GM18499 (cell line): ENCODE measurements at regions not wholly inside any gene's neighbourhood (a gene's known extent, or its start where the extent isn't known, plus 50 kb on each side); places are given as distances from the start of the nearest gene placed in this dataset.

ENCODE experiments used
- ATAC-seq: cut with Tn5 transposase; IDR thresholded peaks from one replicate; pipeline ENCODE4 v1.9.1; 2021; ENCODE audit warnings: moderate number of reproducible peaks; ENCODE audit not compliant: insufficient read depth, unreplicated experiment

DNA sequence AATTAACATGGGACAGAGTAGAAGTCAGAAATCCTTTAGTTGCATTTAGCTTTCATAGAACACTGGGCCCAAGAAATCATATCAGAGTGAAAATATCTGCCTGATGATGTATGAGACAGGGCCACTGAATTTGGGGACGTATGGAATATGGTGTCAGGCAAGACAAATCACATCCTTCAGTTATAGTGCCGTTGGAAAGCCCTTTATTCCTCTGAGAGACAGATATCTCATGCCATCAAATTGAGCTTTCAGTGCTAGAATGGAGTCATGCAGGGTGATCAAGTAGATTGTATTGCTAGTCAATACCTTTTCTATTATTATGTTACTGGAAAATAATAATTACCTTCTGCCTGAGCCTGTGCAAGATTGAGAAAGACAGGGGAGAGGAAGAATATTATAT is 398.2 kb upstream of the RARB start:
- ATAC-seq = no peak

DNA sequence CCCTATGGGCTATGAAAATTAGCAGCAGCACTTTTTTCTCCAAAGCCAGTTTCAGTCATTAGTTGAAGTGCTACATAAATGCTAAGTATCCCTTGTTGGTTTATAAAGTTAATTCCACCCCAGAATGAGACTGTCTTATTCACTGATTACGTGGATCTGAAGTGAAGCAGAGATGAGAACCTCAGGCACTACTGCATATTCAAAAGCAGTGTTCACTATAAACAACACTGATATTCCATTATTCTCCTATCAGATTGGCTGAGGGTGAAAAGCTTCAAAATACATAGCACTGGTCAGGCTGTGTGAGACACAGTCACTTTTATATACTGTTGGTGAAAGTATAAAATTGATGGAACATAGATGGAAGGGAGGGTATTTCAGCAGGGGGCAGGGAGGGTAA is 395.7 kb upstream of the RARB start:
- ATAC-seq = no peak

DNA sequence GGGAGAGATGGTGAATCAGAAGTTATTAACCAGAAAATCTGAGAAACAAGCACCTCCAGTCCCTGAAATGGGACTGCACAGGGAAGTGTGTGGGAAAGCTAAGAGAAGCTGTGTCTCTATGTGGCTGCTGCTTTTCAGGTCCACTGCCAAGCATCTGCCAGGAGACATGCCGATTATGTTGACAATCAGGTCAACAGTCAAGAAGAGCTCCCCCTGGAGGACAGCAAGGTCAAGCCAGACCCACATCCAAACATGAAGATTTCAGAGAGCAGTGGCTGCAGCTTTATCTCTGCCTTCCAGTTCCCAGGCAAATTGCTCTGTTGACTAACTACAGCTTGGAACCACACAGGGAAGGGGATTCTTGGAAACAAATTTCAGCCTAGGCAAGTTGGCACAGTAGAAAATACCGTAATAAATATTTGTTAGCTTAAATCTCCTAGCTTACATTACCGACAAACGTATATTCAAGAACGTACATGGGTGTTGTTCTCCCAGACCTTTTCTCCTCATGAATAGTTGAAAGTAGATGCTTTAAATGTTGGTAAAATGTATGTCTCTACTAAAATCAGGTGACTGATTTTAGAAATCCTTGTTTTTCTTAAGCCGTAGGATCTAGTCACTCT is 394.5 kb upstream of the RARB start:
- ATAC-seq = peak; percentile 88

DNA sequence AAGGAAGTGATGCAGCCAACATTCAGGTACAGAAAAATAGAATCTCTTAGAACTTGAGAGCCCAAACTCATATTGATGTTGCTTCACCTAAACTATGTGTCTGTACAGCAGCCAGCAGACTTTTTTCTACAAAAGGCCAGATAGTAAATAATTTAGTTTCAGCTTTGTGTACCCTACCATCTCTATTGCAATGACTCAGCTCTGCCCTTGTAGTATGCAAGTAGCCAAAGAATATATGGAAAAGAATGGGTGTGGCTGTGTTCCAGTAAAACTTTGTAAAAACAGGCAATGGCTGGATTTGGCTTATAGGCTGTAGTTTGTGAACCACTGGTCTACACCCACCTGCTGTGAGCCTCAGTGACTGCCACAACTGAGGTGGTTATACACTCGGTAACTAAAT is 392.5 kb upstream of the RARB start:
- no peak for ATAC-seq

DNA sequence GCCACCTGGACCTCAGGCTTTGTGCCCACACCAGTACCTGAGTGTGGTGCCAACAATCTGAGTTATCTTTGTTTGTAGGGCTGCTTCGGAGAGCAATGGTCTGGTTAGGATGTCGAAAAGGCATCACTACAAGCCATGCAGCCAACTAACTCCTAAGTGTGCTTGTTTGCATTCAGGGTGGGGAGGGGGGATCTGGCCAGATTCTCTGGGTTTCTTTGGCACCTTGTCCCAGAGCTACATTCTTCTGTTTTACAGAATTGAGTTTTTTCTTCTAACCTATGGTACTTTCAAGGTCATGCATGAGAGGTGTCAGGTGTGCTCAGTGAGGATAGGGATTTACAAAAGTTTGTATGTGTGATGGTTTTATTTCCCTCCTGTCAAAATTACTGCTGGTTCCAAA is 391.4 kb upstream of the RARB start:
- ATAC-seq = no peak

DNA sequence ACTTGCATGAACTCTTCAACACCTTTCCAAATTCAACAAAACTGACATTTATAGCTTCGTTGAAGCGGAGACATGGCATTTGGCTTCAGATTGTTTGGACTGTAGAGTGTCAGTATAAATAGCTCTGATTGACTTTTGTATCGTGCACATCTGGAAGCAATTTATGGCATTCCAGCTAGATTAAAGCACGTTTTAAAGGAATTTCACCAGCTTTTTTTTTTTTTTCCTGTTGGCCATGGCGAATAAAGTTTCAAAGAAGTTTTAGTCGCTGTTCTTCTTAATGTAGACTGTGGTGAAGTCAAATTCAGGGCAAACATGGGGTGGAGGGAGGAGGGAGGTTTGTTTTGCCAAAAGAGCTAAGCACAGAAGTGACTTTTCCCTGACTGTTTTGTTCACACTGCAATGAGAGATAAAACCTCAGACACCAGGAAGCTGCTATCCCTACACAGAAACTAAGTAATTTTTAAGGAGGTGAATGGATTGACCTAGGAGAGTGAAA is 391.0 kb upstream of the RARB start:
- ATAC-seq = no peak

DNA sequence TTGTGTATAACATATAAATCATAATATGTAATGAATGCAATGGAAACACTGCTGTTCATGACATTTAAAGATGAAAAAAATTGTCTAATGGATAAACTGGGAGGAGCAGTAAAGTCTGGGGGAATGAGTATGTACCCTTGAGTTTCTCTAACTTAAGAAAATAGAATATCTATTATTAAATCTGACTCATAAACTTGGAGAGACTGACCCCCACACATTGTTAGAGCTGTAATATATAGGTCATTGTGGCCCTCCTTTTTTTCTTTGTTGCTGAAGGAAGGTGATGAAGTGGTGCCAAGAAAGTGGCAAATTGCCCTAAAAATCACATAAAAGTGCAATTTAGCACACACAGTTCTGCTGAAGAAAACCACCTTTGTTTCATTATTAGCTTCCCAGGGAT is 389.8 kb upstream of the RARB start:
- ATAC-seq = no peak

DNA sequence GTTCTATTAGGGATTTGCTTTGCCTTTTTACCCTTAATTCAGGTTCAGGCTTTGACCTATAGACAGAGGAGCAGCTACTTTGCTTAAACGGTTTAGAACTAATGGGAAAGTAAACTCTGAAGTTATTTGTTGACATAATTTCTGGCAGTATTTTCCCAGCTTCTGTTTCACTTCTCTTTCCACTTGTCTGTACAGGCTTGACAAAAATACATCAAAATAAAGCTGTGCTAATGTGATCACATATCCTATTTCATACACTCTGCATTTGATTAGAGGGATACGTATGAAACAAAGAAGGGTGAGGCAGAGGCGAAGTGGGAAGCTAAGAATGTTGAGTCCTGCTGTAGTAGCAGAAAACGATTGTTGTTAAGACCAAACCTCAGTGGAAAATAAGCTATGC is 389.1 kb upstream of the RARB start:
- ATAC-seq = no peak

DNA sequence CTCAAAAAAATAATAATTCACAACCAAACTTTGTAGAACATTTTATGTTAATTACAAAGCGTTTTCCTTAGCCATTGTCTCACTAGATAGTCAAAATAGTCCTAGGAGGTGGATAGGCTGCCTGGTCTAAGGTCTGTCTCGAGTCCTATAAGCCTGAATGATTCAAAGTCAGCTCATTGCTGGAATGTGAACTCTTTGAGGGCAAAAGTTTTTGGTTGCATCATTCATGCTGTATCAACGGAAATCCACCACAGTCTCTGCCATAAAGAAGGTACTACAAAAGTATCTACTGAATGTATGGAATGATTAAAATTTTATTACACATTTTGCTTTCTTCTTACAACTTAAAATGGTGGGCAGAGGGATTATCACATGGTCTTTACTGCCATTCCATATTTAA is 387.3 kb upstream of the RARB start:
- ATAC-seq = no peak

DNA sequence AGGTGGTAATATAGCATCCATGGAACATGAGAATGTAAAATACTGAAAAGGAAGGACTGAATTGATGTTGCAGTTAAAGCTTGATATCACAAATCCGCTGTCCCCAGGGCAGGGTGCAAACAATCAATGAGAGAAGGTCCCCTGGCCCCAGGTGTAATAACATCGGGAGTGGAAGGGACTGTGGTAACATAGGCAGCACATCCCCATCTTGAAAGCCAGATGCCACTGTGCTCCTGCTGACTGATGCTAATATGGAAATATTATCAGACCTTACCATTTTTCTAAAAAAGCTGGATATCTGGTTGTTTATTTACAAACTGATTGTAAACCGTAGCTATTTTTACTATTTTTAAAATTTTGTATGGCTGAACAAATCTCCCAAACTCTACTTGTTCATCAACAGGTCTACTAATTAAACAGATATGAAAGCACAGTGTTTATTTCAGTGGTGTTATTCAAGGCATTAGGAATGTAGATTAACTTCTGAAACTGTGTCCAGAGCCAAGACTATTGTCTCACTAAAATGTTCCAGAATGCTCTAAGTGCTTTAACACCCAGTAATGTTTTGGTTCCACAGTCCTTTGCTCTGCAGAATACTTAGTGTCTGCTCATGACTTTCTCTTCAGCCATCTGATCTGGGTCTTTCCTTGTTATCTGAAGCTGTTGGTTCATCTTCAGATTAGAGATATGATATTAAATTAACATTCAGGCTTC is 386.0 kb upstream of the RARB start:
- no peak for ATAC-seq

DNA sequence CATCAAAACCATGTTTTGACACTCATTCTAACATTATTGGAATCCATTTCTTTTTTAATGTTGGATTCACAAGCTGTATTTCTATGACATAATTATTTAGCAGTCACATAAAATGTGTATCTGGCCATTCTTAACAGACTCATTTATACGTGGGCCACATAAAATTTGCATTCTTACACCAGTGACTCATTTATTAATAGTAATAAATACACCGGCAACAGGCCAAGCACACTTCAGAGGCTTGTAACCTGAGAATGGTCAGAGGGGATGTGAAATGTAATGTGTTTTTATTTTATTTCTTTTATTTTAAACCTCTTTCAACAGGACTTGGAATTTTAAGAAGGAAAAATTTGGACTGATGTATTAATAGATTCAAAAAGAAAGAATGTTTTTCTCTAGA is 384.9 kb upstream of the RARB start:
- ATAC-seq = no peak

DNA sequence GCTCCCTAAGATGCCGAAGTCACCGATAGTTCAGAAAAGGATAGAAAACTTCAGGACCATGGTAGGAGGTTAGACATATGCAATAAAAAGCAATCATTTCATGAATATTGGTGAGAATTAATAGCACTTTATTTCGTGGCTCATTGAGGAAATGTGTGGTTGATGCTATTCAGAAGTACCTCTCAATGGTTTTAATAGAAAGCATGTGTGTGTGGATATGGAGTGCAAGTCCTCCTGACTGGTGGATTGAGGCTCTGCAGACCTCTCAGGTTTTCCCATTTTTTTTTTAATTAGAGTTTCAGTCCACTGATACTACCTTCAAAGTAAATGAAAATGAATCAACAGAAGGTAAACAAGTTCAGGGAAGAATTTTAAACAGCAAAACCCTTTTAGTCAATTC is 384.3 kb upstream of the RARB start:
- no peak for ATAC-seq

DNA sequence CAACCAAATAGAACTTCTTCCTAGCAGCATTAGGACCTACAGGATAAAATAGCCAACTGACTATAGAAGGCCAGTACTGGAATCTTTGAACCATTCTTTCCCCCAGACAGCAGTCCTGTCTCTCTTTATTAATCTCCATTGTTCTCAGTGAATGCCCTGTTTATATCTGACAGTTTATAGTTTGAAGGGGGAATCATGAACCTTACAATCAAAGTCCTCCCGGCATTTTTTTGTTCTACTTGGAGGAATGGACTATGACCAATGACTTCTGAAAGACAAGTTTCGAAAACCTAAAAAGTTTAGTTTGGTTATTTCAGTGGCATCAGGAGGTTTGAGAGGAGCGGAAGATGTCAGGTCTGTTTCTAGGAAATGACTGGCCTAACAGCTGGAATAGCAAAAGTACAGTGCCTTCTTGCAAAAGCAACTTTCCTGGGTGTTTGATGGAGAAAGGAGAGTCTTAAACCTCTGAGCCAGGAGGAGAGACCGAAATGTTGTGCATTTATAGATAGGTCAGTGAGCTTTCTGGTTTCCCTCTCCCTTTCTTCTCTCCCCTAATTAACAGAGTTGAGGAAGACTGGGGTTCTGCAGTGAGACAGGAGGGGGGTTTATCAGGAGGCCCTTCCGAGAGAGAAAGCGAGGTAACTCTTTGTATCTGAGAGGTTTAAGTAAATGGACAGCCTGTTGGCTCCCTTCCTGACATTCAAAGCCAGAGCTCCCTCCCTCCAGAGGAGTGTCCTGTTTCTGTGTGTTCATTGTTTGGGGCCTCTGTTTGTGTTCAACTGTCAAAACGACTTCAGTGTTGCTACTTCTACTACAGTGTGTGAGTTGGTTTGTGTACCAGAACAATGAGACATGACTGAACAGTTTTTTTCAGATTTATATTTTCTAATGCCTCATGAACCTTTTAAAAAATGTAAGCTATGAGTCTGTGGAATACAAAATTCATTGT is 383.0 kb upstream of the RARB start:
- no peak for ATAC-seq

DNA sequence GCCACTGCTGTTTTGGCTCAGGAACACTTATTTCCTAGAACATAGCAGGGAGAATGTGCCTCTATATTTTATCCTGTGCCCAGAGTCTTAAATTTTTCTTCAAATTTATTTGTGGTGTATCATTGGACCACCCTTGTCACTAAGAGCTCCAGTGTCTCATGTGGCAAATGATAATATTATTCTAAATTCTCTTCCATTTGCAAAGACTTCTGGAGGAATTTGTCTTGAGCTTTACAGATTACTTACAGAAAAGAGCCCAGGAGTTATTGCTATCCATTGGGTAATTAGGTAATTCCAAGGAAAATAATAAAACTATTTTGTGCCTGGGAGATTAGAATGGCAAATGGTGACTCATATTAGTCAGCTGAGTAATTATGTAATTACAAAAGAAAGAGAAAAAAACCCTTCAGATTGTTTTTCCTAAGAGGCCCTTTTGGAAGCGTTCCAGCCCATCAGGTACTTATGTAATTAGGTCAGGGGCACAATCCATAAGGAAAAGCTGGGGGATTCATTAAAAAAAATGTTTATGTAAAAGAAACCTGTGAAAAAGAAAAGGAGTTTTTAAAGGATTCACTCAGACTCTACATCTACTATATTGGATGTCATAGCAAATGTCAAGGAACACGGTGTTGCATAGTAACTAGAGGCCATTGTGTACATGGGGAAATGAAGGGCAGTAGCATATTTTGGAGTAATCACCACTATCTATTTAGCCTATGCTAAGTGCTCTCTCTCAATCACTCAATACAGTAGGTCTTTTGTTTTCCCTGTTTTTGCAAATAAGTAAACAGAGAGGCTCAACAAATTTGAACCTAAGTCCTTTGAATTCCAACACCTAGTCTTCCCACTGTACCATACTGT is 380.9 kb upstream of the RARB start:
- ATAC-seq = no peak

DNA sequence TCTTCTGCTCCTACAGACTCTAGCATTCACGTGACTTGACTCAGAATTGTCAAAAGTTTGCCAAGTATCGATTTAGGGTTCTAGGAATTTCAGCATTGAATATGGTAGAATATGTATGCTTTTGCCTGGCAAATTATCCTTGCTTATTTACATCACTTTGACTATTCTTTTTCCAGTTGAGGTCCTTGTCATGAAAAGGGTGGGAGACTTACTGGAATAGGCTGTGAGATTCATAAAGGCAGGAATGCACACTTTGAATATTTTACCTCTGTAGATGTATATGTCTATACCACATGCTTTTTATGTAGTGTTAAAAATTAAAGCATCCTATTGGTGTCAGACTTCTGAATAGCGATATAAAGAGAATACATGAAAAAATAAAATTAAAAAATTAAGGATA is 378.8 kb upstream of the RARB start:
- no peak for ATAC-seq

DNA sequence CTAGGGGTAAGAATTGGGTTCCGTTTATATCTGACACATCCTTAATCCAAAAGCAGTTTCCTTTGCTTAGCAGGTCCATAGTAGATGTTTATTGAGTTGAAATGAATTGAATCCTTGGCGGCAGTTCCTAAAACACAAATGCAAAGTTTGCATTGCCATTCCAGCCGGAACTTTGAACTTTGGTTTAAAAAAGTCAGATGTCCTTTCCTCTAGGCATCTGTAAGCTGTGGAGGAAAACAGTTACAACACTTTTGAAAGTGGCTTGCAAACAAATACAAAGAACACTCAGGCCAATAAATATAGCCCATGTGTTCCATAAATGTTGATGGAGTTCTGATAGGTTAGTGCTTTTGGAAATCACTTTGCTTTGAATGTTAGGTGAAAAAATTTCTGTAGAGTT is 374.7 kb upstream of the RARB start:
- no peak for ATAC-seq

DNA sequence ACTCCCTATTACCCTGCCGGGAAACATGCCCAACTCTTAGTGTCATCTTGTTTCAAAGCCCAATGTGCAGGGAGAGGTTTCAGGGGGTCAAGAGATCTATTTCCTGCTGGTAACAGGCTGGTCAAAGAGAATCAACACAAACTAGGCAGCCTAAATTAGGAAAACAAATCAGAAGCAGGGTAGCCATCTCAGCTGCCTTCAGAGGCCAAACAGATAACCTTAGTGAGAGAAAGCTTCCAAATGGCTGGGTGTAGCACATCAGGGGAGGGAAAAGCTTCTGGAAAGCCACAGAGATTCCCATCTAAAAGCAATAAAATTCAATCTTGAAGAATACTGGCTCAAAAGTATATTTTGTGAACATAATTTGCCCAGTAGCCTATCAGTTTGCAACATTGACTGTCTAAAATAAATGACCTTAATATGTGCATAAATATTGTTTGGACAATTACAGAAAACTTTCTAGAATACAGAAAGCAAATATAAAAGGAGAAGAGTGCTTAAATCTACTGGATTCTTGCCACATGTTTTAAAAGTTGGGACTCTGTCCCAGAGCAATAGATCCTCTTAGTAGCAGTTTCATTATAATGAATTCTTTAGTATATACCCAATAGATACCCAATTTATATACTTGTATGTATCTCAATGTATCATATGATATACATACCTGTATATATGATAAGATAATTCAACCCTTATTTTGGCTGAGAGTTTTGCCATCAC is 371.9 kb upstream of the RARB start:
- ATAC-seq = no peak

DNA sequence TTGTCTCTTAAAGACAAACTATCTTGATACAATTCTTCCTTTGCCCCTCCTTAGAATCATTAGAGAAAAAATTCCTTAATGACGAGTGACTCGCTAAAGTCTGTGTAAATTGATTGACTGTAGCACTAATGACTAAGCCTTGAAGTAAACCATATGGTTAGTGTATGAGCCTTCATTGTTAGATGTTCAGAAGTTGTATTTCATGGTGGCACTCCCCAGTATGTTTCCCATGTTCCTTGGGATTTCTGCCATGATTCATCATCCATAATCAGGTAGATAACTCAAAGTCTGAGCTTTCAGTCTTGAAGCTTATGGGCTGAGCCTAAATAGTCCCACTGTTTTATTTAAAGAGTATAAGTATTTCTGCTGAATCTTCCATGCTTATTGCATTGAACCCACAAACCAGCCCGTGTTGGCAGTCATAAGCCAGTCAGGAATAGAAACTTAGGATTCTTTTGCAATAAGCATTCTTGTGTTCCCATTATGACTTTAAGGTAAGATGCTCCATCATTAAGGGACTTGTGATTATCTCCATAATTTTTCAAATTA is 371.2 kb upstream of the RARB start:
- no peak for ATAC-seq

DNA sequence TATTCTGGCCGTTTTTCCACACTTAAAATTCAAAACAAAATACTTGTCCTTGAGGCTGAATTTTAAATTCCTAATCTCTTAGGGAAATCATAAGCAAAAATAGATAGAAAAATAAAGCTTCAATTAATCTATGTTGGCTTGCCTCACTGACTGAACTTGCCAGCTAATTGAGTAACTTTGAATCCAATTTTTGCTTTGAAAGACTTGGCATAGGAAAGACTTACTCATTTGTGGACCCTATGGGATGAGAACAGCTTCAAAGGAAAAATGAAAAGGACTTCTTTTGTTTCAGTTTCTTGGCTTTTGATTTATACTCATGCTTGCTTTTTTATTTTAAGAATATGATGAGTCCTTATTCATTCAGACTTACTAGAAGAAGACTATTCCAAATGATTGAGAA is 370.7 kb upstream of the RARB start:
- ATAC-seq = no peak
